ENCODE measurements at regions not wholly inside any gene's neighbourhood (a gene's known extent, or its start where the extent isn't known, plus 50 kb on each side); places are given as distances from the start of the nearest gene placed in this dataset.

DNA sequence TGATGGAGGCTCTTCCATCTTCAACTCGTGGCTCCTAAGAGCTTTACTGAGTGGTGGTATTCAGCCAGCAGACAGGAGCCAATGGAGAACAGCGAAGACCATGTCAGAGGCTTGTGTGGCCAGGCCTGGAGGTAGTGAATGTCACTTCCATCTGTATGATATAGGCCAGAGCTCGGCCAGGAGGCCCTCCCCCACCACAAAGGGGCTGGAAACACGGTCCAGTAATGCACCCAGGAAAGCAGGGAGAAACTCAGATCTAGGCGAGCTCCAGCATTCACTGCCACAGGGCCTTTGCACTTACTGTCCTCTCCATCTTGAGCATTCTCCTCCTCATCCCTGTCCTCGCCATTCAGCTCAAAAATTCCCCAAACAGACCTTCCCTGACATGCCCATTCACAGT is 555.3 kb upstream of the C16orf82 start:
- TF ChIP-seq, protein P1, sequence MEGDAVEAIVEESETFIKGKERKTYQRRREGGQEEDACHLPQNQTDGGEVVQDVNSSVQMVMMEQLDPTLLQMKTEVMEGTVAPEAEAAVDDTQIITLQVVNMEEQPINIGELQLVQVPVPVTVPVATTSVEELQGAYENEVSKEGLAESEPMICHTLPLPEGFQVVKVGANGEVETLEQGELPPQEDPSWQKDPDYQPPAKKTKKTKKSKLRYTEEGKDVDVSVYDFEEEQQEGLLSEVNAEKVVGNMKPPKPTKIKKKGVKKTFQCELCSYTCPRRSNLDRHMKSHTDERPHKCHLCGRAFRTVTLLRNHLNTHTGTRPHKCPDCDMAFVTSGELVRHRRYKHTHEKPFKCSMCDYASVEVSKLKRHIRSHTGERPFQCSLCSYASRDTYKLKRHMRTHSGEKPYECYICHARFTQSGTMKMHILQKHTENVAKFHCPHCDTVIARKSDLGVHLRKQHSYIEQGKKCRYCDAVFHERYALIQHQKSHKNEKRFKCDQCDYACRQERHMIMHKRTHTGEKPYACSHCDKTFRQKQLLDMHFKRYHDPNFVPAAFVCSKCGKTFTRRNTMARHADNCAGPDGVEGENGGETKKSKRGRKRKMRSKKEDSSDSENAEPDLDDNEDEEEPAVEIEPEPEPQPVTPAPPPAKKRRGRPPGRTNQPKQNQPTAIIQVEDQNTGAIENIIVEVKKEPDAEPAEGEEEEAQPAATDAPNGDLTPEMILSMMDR (IDR thresholded peaks at IDR 0.05; ENCODE audit: insufficient read depth, missing control alignments) = no peak
- DNase-seq (ENCODE audit: insufficient read length, low spot score) = no peak
- FAIRE-seq = no peak

DNA sequence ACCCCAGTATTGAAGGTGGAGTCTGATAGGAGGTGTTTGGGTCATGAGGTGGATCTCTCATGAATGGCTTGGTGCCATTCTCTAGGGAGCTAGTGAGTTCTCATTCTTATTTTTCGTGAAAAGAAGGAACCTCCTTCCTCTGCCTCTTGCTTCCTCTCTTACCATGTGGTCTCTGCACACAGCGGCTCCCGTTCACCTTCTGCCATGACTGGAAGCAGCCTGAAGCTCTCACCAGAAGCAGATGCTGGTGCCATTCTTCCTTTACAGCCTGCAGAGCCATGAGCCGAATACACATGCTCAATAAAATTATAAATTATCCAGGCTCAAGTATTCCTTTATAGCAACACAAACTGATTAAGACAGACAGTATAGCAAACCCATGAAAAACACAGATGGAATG is 545.1 kb upstream of the C16orf82 start:
- DNase-seq (ENCODE audit: insufficient read length, low spot score) (no peak), FAIRE-seq (no peak)
- TF ChIP-seq, protein P1 (IDR thresholded peaks at IDR 0.05; ENCODE audit: insufficient read depth, missing control alignments) = no peak

DNA sequence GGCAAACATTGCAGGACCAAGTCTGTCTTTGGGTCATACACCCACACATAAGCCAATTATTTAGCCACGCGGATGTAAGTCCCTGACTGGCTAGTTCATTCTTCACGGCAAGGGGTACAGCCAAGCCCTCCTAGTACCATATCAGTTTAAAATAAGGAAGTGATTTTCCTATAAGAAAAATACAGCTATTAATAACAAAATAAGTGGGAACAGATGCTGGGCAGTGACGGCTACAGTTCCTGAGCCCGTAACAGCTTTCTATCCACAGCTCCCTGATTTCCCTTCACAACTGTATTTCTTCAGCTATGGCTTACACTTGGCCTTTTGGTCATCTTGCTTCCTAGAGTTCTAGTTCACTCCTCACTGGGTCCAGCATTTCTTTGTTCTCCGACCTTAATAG is 542.4 kb upstream of the C16orf82 start:
- DNase-seq (ENCODE audit: insufficient read length, low spot score) = no peak
- TF ChIP-seq, protein P1 (IDR thresholded peaks at IDR 0.05; ENCODE audit: insufficient read depth, missing control alignments) = no peak
- FAIRE-seq = no peak

DNA sequence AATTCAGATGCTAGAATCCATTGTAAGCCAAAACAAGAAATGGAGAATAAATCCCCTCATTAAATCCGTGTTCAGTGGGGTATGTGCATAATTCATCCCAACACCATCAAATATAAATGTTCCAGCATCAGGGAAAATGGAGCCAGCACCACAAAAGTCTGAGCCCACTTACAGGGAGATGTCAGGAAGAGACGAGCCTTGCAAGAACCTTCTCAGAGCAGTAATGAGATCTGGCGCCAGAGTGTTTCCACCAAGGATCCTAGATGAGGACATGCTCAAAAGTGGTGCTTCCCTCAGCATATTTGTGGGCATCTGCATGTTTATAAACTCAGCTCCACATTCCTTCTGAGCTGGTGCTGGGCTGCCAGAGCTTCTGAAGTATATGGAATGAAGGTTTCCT is 541.9 kb upstream of the C16orf82 start:
- FAIRE-seq (no peak), DNase-seq (ENCODE audit: insufficient read length, low spot score) (no peak)
- TF ChIP-seq, protein P1 (IDR thresholded peaks at IDR 0.05; ENCODE audit: insufficient read depth, missing control alignments) = no peak

DNA sequence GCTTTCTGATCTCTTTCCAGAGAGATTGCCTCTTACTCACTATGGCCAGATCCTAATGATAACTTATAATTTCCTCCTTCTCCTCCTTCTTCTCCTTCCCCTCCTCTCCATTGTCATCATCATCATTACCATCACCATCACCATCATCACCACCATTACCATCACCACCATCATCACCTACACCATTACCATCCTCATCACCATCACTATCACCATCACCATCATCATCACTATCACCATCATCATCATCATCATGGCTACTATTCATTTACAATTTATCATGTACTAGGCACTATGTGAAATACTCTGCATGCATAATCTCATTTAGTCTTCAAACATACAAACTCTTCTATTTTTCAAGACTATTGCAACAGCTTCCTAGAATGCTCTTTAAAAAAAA is 540.9 kb upstream of the C16orf82 start:
- no peak for FAIRE-seq
- TF ChIP-seq, protein P1 (IDR thresholded peaks at IDR 0.05; ENCODE audit: insufficient read depth, missing control alignments) = no peak

DNA sequence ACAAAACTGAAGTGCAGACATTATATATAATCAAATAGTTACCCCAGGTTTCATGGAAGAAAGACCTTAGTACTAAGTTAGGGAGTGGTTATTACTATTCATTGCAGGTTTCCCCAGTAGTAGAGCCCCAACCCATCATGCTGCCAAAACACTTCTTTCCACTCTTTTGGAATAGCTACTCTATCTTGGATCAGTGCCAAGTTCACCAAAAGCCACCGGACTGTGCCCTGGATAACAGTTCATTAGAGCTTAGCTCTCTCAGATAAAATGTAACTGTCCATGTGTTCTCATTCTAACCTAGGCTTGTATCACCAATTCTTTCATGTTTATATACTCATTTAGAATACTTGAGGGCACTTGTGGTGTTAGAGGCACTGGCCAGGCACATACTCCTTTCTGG is 540.1 kb upstream of the C16orf82 start:
- FAIRE-seq (no peak), DNase-seq (ENCODE audit: insufficient read length, low spot score) (no peak)
- TF ChIP-seq, protein P1 (IDR thresholded peaks at IDR 0.05; ENCODE audit: insufficient read depth, missing control alignments) = no peak

More for the DNA sequence above, 540.9 kb upstream of the C16orf82 start:
- DNase-seq (ENCODE audit: insufficient read length, low spot score) = no peak

DNA sequence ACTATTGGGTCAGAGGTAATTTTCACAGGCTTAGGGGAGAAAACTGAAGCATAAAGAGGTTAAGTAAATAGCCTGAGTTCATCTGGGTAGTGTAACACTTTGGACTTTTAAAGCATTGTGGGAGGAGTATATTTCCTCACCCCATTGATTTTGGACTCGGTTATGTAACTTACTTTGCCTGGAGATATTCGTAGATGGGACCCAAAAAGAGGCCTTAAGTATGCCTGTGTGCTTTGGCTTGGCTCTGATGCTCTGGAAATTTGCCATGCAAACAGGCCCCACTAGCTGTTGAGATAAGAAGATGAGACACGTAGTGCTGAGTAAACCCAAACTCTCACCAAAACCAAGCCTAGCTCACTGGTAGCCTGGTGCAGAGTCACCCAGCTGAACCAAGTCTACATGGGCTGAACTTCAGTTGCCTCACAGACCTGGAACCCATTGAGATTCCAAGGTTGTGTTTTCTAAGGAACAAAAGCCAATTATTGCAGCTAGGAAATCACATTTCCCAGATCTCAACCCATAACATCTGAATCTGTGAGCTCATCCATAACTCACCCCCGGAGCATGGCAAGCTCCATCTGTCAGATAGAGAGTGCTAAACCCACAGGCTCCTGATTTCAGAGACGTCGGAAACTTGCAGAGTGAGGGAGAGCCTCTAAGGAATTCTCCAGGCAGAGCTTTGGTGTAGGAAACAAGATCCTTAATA is 536.0 kb upstream of the C16orf82 start:
- TF ChIP-seq, protein P1 (IDR thresholded peaks at IDR 0.05; ENCODE audit: insufficient read depth, missing control alignments) = no peak
- FAIRE-seq (no peak), DNase-seq (ENCODE audit: insufficient read length, low spot score) (no peak)

All from D721Med (cell line).